WTC11 (cell line): ENCODE measurements at regions not wholly inside any gene's neighbourhood (a gene's known extent, or its start where the extent isn't known, plus 50 kb on each side); places are given as distances from the start of the nearest gene placed in this dataset.

Source experiments
- ATAC-seq: fragments of 200-7000 bp; cut with Tn5 transposase; 2 replicates; pipeline ENCODE4 v1.10.0; 2021; ENCODE audit warnings: mild to moderate bottlenecking, moderate library complexity
- CTCF ChIA-PET: fragments of 300-600 bp; sonication (Branson Sonifier 250); formaldehyde crosslinking; loops from one replicate; lab custom pipeline; 2021; ENCODE audit warnings: antibody characterized with exemption; lab: Charles Lee
- POLR2A ChIA-PET: fragments of 350-600 bp; sonication (Branson Sonifier 250); formaldehyde crosslinking; loops from one replicate; lab custom pipeline; 2021; ENCODE audit warnings: antibody characterized with exemption; lab: Charles Lee
- DNase-seq: peaks from one replicate; pipeline ENCODE4 v3.0.0; 2021; ENCODE audit warnings: low spot score
- H3K27ac Mint-ChIP-seq: 2 replicates; pipeline ENCODE4 v1.8.0; 2021; ENCODE audit warnings: mixed read lengths
- H3K27me3 Mint-ChIP-seq: 2 replicates; pipeline ENCODE4 v1.8.0; 2021; ENCODE audit warnings: low read depth, mild to moderate bottlenecking, moderate library complexity, mixed read lengths
- H3K36me3 Mint-ChIP-seq: 2 replicates; pipeline ENCODE4 v1.8.0; 2021; ENCODE audit warnings: mixed read lengths
- H3K4me1 Mint-ChIP-seq: 2 replicates; pipeline ENCODE4 v1.8.0; 2022; ENCODE audit warnings: mixed read lengths
- H3K4me3 Mint-ChIP-seq: 2 replicates; pipeline ENCODE4 v1.8.0; 2021; ENCODE audit warnings: mild to moderate bottlenecking, moderate library complexity, mixed read lengths
- H3K9me3 Mint-ChIP-seq: 2 replicates; pipeline ENCODE4 v1.8.0; 2021; ENCODE audit warnings: mixed read lengths
- CREB1 ChIP-seq: sonication (generic); formaldehyde crosslinking; IDR thresholded peaks from 2 replicates; pipeline ENCODE4 v1.8.0; 2023; ENCODE audit warnings: mild to moderate bottlenecking, missing genetic modification reagents
- EMX1 ChIP-seq: fragments of 250-450 bp; sonication (Bioruptor Pico); IDR thresholded peaks from 2 replicates; pipeline ENCODE4 v1.8.0; 2021; ENCODE audit warnings: mild to moderate bottlenecking
- FOXP1 ChIP-seq: sonication (generic); formaldehyde crosslinking; IDR thresholded peaks from 2 replicates; pipeline ENCODE4 v1.8.0; 2022; ENCODE audit warnings: missing genetic modification reagents, mild to moderate bottlenecking, moderate library complexity, borderline replicate concordance
- GRHL2 ChIP-seq: fragments of 250-450 bp; sonication (Bioruptor Pico); IDR thresholded peaks from 2 replicates; pipeline ENCODE4 v1.8.0; 2022; ENCODE audit warnings: mild to moderate bottlenecking, moderate library complexity; ENCODE audit not compliant: insufficient replicate concordance, severe bottlenecking
- GTF2I ChIP-seq: fragments of 250-450 bp; sonication (Bioruptor Pico); conservative IDR thresholded peaks from 2 replicates; pipeline ENCODE4 v1.4.0; 2021; ENCODE audit warnings: mild to moderate bottlenecking
- OVOL2 ChIP-seq: fragments of 250-450 bp; sonication (Bioruptor Pico); IDR thresholded peaks from 2 replicates; pipeline ENCODE4 v1.9.0; 2021; ENCODE audit warnings: mild to moderate bottlenecking, borderline replicate concordance
- SOX15 ChIP-seq: fragments of 250-450 bp; sonication (Bioruptor Pico); IDR thresholded peaks from 2 replicates; pipeline ENCODE4 v1.9.0; 2021; ENCODE audit warnings: mild to moderate bottlenecking
- TCF7 ChIP-seq: sonication (generic); formaldehyde crosslinking; IDR thresholded peaks from 2 replicates; pipeline ENCODE4 v1.8.0; 2022; ENCODE audit warnings: mild to moderate bottlenecking, low read depth, missing genetic modification reagents, moderate library complexity
- ZNF219 ChIP-seq: sonication (generic); formaldehyde crosslinking; IDR thresholded peaks from 2 replicates; pipeline ENCODE4 v1.8.0; 2023; ENCODE audit warnings: missing genetic modification reagents, mild to moderate bottlenecking, borderline replicate concordance
- ZNF423 ChIP-seq: fragments of 250-450 bp; sonication (Bioruptor Pico); IDR thresholded peaks from 2 replicates; pipeline ENCODE4 v2.1.2; 2022; ENCODE audit warnings: mild to moderate bottlenecking, moderate library complexity
- TF ChIP-seq, protein P1 (sequence below): fragments of 250-450 bp; sonication (Bioruptor Pico); IDR thresholded peaks from 2 replicates; pipeline ENCODE4 v1.9.0; 2021; ENCODE audit warnings: mild to moderate bottlenecking, borderline replicate concordance
- TF ChIP-seq, protein P2 (sequence below): fragments of 250-450 bp; sonication (Bioruptor Pico); conservative IDR thresholded peaks from 2 replicates; pipeline ENCODE4 v1.9.0; 2021; ENCODE audit warnings: mild to moderate bottlenecking
- TF ChIP-seq, protein P3 (sequence below): sonication (generic); formaldehyde crosslinking; IDR thresholded peaks from 2 replicates; pipeline ENCODE4 v1.8.1; 2022; ENCODE audit warnings: missing genetic modification reagents, borderline replicate concordance
- TF ChIP-seq, protein P4 (sequence below): sonication (generic); formaldehyde crosslinking; IDR thresholded peaks from 2 replicates; pipeline ENCODE4 v1.8.1; 2023; ENCODE audit warnings: mild to moderate bottlenecking, missing genetic modification reagents, moderate library complexity
- TF ChIP-seq, protein P5 (sequence below): sonication (generic); formaldehyde crosslinking; IDR thresholded peaks from 2 replicates; pipeline ENCODE4 v1.8.0; 2022; ENCODE audit warnings: mild to moderate bottlenecking, missing genetic modification reagents
- TF ChIP-seq, protein P6 (sequence below): sonication (generic); formaldehyde crosslinking; IDR thresholded peaks from 2 replicates; pipeline ENCODE4 v1.8.1; 2023; ENCODE audit warnings: mild to moderate bottlenecking, missing genetic modification reagents, moderate library complexity
- TF ChIP-seq, protein P7 (sequence below): fragments of 250-450 bp; sonication (Bioruptor Pico); IDR thresholded peaks from 2 replicates; pipeline ENCODE4 v1.9.0; 2021; ENCODE audit warnings: mild to moderate bottlenecking

DNA sequence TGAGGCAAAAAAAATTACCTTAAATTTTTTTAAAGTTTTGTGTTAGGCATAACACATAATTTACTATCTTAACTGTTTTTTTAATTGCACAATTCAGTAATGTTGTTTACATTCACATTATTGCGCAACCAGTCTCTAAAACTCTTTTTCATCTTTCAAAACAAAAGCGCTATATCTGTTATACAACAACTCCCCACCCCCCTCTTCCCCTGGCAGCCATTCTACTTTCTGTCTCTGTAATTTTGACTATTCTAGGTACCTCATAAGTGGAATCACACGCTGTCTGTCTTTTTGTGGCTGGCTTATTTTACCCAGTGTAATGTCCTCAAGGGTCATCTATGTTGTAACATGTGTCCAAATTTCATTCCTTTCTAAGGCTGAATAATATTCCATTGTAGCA lies 241.5 kb upstream of the DMRT1 start (continued):
- TF ChIP-seq, protein P1, sequence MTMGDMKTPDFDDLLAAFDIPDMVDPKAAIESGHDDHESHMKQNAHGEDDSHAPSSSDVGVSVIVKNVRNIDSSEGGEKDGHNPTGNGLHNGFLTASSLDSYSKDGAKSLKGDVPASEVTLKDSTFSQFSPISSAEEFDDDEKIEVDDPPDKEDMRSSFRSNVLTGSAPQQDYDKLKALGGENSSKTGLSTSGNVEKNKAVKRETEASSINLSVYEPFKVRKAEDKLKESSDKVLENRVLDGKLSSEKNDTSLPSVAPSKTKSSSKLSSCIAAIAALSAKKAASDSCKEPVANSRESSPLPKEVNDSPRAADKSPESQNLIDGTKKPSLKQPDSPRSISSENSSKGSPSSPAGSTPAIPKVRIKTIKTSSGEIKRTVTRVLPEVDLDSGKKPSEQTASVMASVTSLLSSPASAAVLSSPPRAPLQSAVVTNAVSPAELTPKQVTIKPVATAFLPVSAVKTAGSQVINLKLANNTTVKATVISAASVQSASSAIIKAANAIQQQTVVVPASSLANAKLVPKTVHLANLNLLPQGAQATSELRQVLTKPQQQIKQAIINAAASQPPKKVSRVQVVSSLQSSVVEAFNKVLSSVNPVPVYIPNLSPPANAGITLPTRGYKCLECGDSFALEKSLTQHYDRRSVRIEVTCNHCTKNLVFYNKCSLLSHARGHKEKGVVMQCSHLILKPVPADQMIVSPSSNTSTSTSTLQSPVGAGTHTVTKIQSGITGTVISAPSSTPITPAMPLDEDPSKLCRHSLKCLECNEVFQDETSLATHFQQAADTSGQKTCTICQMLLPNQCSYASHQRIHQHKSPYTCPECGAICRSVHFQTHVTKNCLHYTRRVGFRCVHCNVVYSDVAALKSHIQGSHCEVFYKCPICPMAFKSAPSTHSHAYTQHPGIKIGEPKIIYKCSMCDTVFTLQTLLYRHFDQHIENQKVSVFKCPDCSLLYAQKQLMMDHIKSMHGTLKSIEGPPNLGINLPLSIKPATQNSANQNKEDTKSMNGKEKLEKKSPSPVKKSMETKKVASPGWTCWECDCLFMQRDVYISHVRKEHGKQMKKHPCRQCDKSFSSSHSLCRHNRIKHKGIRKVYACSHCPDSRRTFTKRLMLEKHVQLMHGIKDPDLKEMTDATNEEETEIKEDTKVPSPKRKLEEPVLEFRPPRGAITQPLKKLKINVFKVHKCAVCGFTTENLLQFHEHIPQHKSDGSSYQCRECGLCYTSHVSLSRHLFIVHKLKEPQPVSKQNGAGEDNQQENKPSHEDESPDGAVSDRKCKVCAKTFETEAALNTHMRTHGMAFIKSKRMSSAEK: no peak
- no peak for TF ChIP-seq GTF2I (CRISPR knock-in tag)
- TF ChIP-seq, protein P2, sequence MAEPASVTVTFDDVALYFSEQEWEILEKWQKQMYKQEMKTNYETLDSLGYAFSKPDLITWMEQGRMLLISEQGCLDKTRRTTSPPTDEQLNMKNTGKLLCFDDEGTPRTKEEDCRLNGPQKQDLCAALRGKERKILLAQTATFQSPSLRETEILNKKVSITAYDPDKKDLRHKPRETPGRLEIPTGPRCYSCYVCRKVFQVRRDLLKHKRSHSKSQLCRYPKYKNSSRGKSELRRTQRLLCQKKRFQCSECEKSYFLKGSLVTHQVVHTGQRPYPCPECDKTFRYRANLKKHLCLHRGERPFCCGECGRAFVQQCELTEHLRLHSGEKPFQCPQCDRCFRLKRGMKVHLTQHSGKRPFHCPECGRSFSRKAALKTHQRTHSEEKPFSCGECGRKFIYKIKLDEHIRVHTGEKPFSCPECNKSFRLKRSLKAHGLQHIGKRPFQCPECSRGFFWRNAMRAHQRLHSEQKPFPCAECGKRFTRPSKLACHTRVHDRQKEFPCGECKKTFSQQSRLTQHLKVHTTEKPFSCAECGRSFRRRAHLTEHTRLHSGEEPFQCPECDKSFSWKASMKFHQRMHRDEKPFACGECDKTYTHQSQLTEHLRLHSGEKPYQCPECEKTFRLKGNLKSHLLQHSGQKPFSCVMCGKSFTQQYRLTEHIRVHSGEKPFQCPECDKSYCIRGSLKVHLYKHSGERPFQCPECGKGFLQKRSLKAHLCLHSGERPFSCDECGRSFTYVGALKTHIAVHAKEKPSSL (CRISPR knock-in tag): no peak

DNA sequence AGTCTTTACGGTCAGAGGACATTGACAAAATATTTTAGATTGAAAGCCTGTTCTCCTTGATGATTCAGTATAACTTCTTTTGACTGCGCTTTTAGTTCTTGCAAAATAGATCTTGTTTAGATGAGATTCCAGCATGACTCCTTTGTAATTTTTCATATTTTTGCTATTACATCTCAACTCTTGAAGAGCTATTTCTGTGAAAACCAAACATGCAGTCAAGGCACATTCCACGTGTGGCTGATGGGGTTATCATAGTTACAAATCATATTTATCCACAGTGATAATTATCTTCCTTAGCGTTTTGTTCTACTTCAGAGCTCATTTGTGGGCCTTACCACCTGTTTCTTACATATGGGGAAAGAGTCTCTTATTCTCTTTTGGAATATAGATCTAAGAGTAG lies 238.8 kb upstream of the DMRT1 start:
- Mint-ChIP-seq H3K4me3 (no peak overlapping the region), H3K36me3 (peaks cover 12% of the 10 kb centered on the region), H3K9me3 (peaks cover 4% of the 10 kb centered on the region), H3K27ac (no peak overlapping the region), H3K4me1 (no peaks in the 10 kb centered on the region), H3K27me3 (no peaks in the 10 kb centered on the region)
- POLR2A ChIA-PET: no interaction called here
- no peak for DNase-seq
- TF ChIP-seq GRHL2 (no peak), ZNF219 (no peak), CREB1 (CRISPR knock-in tag) (no peak)
- TF ChIP-seq, protein P3, sequence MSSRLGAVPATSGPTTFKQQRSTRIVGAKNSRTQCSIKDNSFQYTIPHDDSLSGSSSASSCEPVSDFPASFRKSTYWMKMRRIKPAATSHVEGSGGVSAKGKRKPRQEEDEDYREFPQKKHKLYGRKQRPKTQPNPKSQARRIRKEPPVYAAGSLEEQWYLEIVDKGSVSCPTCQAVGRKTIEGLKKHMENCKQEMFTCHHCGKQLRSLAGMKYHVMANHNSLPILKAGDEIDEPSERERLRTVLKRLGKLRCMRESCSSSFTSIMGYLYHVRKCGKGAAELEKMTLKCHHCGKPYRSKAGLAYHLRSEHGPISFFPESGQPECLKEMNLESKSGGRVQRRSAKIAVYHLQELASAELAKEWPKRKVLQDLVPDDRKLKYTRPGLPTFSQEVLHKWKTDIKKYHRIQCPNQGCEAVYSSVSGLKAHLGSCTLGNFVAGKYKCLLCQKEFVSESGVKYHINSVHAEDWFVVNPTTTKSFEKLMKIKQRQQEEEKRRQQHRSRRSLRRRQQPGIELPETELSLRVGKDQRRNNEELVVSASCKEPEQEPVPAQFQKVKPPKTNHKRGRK (CRISPR knock-in tag): no peak
- CTCF ChIA-PET: no interaction called here
- ATAC-seq: no peak

DNA sequence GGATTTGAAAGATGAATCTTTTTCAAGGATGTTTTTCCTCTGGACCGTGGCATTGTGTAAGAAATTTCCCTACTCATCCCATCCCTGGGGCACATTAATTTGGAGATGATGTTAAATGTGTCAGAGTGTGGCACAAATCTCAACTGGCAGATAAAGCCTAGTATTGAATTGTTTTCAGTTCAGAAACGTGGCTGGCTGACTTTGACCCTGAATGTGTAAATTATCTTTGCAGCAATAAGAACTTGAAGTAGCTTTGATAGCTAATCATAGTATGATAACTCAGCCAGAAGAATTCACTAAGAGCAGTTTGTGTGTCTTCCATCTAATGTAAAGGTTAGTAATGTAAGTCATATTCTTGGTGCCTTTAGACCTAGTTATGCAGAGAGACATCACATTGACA lies 238.4 kb upstream of the DMRT1 start:
- Mint-ChIP-seq H3K9me3 (peaks cover 4% of the 10 kb centered on the region), H3K36me3 (peaks cover 12% of the 10 kb centered on the region), H3K4me3 (no peak overlapping the region), H3K27me3 (no peaks in the 10 kb centered on the region), H3K27ac (no peak overlapping the region), H3K4me1 (no peaks in the 10 kb centered on the region)
- no peak for ATAC-seq
- no peak for DNase-seq
- CTCF ChIA-PET: no interaction called here
- POLR2A ChIA-PET: no interaction called here
- TF ChIP-seq TCF7 (no peak), OVOL2 (CRISPR knock-in tag) (no peak), FOXP1 (CRISPR knock-in tag) (no peak), SOX15 (CRISPR knock-in tag) (no peak), ZNF423 (CRISPR knock-in tag) (no peak), EMX1 (no peak)
- TF ChIP-seq, protein P4, sequence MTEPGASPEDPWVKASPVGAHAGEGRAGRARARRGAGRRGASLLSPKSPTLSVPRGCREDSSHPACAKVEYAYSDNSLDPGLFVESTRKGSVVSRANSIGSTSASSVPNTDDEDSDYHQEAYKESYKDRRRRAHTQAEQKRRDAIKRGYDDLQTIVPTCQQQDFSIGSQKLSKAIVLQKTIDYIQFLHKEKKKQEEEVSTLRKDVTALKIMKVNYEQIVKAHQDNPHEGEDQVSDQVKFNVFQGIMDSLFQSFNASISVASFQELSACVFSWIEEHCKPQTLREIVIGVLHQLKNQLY: no peak
- TF ChIP-seq, protein P5, sequence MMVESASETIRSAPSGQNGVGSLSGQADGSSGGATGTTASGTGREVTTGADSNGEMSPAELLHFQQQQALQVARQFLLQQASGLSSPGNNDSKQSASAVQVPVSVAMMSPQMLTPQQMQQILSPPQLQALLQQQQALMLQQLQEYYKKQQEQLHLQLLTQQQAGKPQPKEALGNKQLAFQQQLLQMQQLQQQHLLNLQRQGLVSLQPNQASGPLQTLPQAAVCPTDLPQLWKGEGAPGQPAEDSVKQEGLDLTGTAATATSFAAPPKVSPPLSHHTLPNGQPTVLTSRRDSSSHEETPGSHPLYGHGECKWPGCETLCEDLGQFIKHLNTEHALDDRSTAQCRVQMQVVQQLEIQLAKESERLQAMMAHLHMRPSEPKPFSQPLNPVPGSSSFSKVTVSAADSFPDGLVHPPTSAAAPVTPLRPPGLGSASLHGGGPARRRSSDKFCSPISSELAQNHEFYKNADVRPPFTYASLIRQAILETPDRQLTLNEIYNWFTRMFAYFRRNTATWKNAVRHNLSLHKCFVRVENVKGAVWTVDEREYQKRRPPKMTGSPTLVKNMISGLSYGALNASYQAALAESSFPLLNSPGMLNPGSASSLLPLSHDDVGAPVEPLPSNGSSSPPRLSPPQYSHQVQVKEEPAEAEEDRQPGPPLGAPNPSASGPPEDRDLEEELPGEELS: no peak
- TF ChIP-seq, protein P6, sequence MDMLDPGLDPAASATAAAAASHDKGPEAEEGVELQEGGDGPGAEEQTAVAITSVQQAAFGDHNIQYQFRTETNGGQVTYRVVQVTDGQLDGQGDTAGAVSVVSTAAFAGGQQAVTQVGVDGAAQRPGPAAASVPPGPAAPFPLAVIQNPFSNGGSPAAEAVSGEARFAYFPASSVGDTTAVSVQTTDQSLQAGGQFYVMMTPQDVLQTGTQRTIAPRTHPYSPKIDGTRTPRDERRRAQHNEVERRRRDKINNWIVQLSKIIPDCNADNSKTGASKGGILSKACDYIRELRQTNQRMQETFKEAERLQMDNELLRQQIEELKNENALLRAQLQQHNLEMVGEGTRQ (CRISPR knock-in tag): no peak
- TF ChIP-seq, protein P7, sequence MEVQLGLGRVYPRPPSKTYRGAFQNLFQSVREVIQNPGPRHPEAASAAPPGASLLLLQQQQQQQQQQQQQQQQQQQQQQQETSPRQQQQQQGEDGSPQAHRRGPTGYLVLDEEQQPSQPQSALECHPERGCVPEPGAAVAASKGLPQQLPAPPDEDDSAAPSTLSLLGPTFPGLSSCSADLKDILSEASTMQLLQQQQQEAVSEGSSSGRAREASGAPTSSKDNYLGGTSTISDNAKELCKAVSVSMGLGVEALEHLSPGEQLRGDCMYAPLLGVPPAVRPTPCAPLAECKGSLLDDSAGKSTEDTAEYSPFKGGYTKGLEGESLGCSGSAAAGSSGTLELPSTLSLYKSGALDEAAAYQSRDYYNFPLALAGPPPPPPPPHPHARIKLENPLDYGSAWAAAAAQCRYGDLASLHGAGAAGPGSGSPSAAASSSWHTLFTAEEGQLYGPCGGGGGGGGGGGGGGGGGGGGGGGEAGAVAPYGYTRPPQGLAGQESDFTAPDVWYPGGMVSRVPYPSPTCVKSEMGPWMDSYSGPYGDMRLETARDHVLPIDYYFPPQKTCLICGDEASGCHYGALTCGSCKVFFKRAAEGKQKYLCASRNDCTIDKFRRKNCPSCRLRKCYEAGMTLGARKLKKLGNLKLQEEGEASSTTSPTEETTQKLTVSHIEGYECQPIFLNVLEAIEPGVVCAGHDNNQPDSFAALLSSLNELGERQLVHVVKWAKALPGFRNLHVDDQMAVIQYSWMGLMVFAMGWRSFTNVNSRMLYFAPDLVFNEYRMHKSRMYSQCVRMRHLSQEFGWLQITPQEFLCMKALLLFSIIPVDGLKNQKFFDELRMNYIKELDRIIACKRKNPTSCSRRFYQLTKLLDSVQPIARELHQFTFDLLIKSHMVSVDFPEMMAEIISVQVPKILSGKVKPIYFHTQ (CRISPR knock-in tag): no peak
